NCI-H1417 treated with DMSO at 0.1 percent for 48 hours (cell line): ENCODE measurements at regions not wholly inside any gene's neighbourhood (a gene's known extent, or its start where the extent isn't known, plus 50 kb on each side); places are given as distances from the start of the nearest gene placed in this dataset.

ENCODE experiments used
- DNase-seq: peaks from one replicate; lab custom pipeline; 2025; lab: John Stamatoyannopoulos, UW

- no peak for DNase-seq
Measured at GRCh38 chr1:60591583-60591982, 490.8 kb upstream of the NFIA start.

- no peak for DNase-seq
Measured at GRCh38 chr1:60589916-60590315, 492.4 kb upstream of the NFIA start.

- DNase-seq: no peak
Measured at GRCh38 chr1:60589046-60589748, 493.2 kb upstream of the NFIA start.

GRCh38 chr1:60584371-60584770 lies 498.0 kb upstream of the NFIA start:
- DNase-seq: no peak

GRCh38 chr1:60583696-60584095 lies 498.7 kb upstream of the NFIA start:
- no peak for DNase-seq

- no peak for DNase-seq
Measured at GRCh38 chr1:60581455-60582220, 500.7 kb upstream of the NFIA start.

- DNase-seq: no peak
Measured at GRCh38 chr1:60577029-60577428, 503.5 kb upstream of the C1orf87 start.

GRCh38 chr1:60575326-60575977 lies 501.9 kb upstream of the C1orf87 start:
- DNase-seq: no peak

GRCh38 chr1:60573726-60574409 lies 500.3 kb upstream of the C1orf87 start:
- DNase-seq: no peak

- DNase-seq: peak; percentile 23
Measured at GRCh38 chr1:60573121-60573520, 499.6 kb upstream of the C1orf87 start.

- no peak for DNase-seq
Measured at GRCh38 chr1:60572378-60572777, 498.8 kb upstream of the C1orf87 start.

GRCh38 chr1:60571811-60572210 lies 498.2 kb upstream of the C1orf87 start:
- no peak for DNase-seq

GRCh38 chr1:60569189-60569588 lies 495.6 kb upstream of the C1orf87 start:
- DNase-seq: no peak

- DNase-seq: no peak
Measured at GRCh38 chr1:60567256-60567655, 493.7 kb upstream of the C1orf87 start.

GRCh38 chr1:60564916-60565750 lies 491.6 kb upstream of the C1orf87 start:
- DNase-seq: no peak

GRCh38 chr1:60563777-60564535 lies 490.4 kb upstream of the C1orf87 start:
- DNase-seq: no peak

GRCh38 chr1:60562740-60563139 lies 489.2 kb upstream of the C1orf87 start:
- no peak for DNase-seq

- no peak for DNase-seq
Measured at GRCh38 chr1:60560701-60561100, 487.1 kb upstream of the C1orf87 start.

GRCh38 chr1:60558236-60558635 lies 484.7 kb upstream of the C1orf87 start:
- no peak for DNase-seq

- DNase-seq: no peak
Measured at GRCh38 chr1:60553730-60554129, 480.2 kb upstream of the C1orf87 start.

- no peak for DNase-seq
Measured at GRCh38 chr1:60547821-60548220, 474.3 kb upstream of the C1orf87 start.
